Cardiac muscle cell (in vitro differentiated cells and primary cell): ENCODE measurements at regions not wholly inside any gene's neighbourhood (a gene's known extent, or its start where the extent isn't known, plus 50 kb on each side); places are given as distances from the start of the nearest gene placed in this dataset.

Experiments used
- DNase-seq, 2 donors: peaks; one replicate each; pipeline versions ENCODE4 v3.0.0 to v3.0.0-alpha.2; 2010 to 2017; ENCODE audit warnings: low read depth in 1 of 2, low spot score in 1 of 2
- H3K27ac ChIP-seq: fragments of 200-600 bp; sonication (generic); 2 replicates; pipeline ENCODE4 v1.5.1; 2016
- H3K27me3 ChIP-seq: fragments of 200-600 bp; sonication (generic); 2 replicates; pipeline ENCODE4 v1.6.0; 2016; ENCODE audit warnings: control low read depth
- H3K36me3 ChIP-seq: fragments of 200-600 bp; sonication (generic); 2 replicates; pipeline ENCODE4 v1.5.1; 2016; ENCODE audit warnings: control low read depth
- H3K4me1 ChIP-seq: fragments of 200-600 bp; sonication (generic); 2 replicates; pipeline ENCODE4 v1.8.1; 2017; ENCODE audit warnings: low read depth, mild to moderate bottlenecking, mixed run types
- H3K4me3 ChIP-seq: fragments of 200-600 bp; sonication (generic); 2 replicates; pipeline ENCODE4 v1.5.1; 2016; ENCODE audit warnings: mild to moderate bottlenecking
- H3K9me3 ChIP-seq: fragments of 200-600 bp; sonication (generic); 2 replicates; pipeline ENCODE4 v1.5.1; 2017; ENCODE audit warnings: low read depth, mild to moderate bottlenecking, control low read depth
- CTCF ChIP-seq: IDR thresholded peaks from 2 replicates; pipeline ENCODE4 v1.5.1; 2012; ENCODE audit warnings: low read depth, mild to moderate bottlenecking, low read length

DNA sequence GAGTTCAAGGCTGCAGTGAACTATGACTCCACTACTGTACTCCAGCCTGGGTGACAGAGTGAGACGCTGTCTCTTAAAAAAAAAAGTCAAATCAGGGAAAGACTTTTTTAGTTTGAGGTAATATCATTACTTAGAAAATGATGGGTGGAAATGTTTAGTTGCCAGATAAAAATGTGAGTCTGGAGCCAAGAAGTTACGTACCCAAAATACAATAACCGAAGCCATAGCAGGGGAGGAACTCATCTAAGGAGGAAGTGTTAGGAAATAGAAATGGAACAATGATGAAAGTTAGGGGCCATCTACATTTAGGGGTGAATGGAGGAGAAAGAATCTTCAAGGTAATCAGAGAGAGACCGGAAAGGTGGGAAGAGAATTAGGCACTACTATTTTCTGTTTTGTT, 98.8 kb downstream of the DACT1 start:
- Histone ChIP-seq H3K9me3 (no peaks in the 10 kb centered on the region), H3K27me3 (no peaks in the 10 kb centered on the region), H3K4me3 (no peak overlapping the region), H3K27ac (no peak overlapping the region), H3K36me3 (no peaks in the 10 kb centered on the region), H3K4me1 (peaks cover 13% of the 10 kb centered on the region)
- TF ChIP-seq CTCF = no peak
- peak in 1 of 2 donors; percentile 76 for DNase-seq

GRCh38 chr14:58737511-58737910, 99.7 kb downstream of the DACT1 start:
- Histone ChIP-seq H3K9me3 (no peaks in the 10 kb centered on the region), H3K4me1 (peaks cover 15% of the 10 kb centered on the region), H3K27ac (no peak overlapping the region), H3K27me3 (no peaks in the 10 kb centered on the region), H3K36me3 (no peaks in the 10 kb centered on the region), H3K4me3 (no peak overlapping the region)
- DNase-seq = no peak
- no peak for TF ChIP-seq CTCF

DNA sequence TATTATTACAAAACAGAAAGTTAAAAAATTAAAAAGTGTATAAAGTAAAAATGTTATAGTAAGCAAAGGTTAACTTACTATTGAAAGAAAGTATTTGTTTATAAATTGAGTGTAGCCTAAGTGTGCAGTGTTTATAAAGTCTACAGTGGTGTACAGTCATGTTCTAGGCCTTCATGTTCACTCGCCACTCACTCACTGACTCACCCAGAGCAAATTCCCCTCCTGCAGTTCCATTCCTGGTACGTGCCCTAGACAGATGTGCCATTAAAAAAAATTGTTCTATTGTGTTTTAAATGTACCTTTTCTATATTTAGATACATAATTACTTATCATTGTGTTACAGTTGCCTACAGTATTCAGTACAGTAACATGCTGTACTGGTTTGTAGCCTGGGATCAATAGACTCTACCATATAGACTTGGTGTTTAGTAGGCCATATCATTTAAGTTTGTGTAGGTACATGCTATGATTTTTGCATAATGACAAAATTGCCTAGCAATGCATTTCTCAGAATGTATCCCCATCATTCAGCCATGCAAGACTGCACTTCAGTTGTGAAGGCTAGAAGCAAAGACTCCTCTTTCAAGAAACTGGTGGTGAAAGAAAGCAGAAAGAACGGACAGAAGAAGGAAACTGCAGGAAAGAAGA, 100.6 kb downstream of the DACT1 start:
- Histone ChIP-seq H3K9me3 (no peaks in the 10 kb centered on the region), H3K4me1 (peaks cover 15% of the 10 kb centered on the region), H3K27me3 (no peaks in the 10 kb centered on the region), H3K4me3 (no peak overlapping the region), H3K36me3 (no peaks in the 10 kb centered on the region), H3K27ac (no peak overlapping the region)
- no peak for TF ChIP-seq CTCF
- peak in 1 of 2 donors; percentile 65 for DNase-seq

GRCh38 chr14:58738876-58739275, 101.1 kb downstream of the DACT1 start:
- TF ChIP-seq CTCF = no peak
- Histone ChIP-seq H3K4me1 (peaks cover 15% of the 10 kb centered on the region), H3K9me3 (no peaks in the 10 kb centered on the region), H3K27ac (no peak overlapping the region), H3K4me3 (no peak overlapping the region), H3K27me3 (no peaks in the 10 kb centered on the region), H3K36me3 (no peaks in the 10 kb centered on the region)
- no peak for DNase-seq

DNA sequence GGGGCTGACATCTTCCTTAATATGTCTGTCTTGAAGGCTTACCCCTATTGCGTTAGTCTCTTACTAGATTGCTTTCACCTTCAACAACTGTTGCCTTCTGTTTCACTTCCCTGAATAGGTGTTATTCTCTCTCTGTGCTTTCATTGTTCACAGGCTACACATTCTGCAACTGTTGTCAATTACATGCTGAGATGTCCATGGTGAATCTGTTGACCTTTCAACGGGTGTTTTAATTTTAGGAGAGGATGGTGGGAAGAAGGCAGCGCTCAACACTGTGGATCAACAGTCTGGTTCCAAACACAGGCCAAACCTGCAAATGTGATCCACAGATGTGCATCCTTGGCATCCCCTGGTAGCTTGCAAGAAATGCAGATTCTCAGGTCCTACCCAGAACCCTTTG, 101.9 kb downstream of the DACT1 start:
- no peak overlapping the region for H3K4me3 ChIP-seq
- no peak for TF ChIP-seq CTCF
- H3K27ac ChIP-seq = no peak overlapping the region
- H3K27me3 ChIP-seq = no peaks in the 10 kb centered on the region
- no peak for DNase-seq
- no peaks in the 10 kb centered on the region for H3K36me3 ChIP-seq
- no peaks in the 10 kb centered on the region for H3K9me3 ChIP-seq
- peaks cover 15% of the 10 kb centered on the region for H3K4me1 ChIP-seq
